ENCODE measurements at regions not wholly inside any gene's neighbourhood (a gene's known extent, or its start where the extent isn't known, plus 50 kb on each side); places are given as distances from the start of the nearest gene placed in this dataset.

DNA sequence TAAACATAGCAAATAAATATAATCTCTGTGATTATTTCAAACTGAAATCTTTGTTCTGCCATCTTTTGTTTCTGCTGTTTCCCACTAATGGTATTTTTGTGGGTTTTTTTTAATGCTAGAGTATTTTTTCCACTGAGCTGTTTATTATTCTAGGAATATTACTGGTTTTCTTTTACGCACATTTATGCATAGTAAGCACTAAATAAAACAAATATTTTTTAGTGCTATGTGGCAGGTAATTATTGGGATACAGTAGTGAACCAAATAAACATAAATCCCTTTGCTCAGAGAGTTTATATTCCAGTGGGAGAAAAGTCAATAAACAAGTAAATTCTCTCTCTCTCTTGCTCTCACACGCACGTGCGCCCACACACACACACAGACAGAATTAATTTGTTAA, 397.4 kb downstream of the PRDM5 start:
- DNase-seq, result no peak

DNA sequence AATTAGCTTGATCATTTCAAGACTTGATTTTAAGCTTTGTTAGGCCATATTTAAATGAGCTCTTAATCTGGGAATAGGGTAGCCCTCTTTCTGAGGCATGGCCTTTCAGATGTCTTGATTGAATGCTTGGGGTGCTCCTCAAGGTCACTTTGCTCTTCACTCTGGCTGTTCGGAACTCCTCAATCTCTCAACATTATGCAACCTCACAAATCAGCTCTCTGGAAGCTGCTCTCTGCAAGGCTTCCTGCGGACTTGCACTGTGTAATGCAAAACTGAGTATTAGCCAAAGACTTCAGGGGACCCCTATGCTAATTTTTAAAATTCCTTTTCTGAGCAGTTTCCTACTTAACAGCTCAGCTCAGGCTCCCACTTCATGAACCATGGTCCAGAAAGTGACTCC, 398.3 kb downstream of the PRDM5 start:
- DNase-seq, result no peak

DNA sequence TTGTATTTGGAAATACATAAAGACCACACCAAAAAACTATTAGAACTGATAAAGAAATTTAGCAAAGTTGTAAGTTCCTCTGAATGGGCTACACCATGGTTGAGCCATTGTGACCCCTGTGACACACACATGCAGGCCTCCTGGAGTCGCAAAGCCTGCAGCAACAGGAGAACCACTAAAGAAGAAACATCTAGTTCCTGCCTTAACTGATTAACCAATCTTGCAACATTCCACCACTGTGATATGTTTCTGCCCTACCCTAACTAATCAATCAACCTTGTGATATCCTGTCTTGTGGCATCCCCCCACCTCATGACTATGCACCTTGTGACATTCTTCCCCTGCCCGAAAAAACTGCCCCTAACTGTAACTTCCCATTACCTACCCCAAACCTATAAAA, 401.8 kb downstream of the PRDM5 start:
- DNase-seq, result no peak

DNA sequence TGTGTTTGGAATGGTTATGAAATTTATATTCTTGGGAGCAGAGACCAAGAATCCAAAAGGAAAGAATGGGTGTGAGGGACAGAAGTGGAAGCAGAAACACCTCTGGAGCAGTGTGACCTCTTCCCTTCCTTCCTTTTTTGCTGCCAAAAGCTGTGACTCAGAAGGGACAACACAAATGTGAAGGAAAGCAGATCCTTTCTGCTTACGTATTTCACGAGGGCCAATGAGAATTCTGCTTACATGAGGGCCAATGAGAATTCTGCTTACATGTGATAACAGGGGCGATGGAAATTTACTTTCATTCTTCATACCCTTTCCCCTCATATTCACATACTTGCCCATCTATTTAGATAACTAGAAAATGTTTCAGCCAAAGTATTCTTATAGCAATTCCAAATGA, 404.6 kb downstream of the PRDM5 start:
- DNase-seq, result no peak

DNA sequence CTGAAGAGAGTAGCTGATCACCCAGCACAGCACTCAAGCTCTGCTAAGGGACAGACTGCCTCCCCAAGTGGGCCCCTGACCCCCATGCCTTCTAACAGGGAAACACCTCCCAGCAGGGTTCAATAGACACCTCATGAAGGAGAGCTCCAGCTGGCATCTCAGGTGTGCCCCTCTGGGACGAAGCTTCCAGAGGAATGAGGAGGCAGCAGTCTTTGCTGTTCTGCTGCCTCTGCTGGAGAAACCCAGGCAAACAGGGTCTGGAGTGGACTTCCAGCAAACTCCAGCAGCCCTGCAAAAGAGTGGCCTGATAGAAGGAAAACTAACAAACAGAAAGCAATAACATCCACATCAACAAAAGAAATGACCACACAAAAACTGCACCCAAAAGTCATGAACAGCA, 412.8 kb downstream of the PRDM5 start:
- no peak for DNase-seq

DNA sequence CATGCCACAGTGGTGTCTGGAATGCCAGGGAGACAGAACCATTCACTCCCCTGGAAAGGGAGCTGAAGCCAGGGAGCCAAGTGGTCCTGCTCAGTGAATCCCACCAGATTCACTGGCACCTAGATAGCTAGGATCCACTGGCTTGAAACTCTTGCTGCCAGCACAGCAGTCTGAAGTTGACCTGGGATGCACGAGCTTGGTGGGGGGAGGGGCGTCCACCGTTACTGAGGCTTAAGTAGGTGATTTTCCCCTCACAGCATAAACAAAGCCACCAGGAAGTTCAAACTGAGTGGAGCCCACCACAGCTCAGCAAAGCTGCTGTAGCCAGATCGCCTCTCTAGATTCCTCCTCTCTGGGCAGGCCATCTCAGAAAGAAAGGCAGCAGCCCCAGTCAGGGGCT, 413.3 kb downstream of the PRDM5 start:
- no peak for DNase-seq

DNA sequence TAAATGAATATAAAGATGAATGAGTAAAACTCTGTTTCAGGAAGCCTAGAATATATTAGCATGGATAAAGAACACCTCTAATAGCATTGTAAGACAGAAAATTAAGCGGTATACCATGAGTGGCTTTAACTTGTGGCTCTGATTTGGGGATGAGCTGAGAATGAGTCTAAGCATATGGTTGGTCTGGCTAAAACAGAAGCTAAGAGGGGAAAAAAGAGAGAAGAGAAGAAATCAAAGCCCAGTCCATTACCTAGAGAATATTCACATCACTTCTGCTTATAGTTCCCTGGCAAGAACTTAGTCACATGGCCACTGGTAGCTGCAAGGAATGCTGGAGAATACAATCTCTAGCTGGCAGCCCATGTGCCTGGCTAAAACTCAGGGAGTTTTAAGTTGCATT, 414.5 kb downstream of the PRDM5 start:
- no peak for DNase-seq

DNA sequence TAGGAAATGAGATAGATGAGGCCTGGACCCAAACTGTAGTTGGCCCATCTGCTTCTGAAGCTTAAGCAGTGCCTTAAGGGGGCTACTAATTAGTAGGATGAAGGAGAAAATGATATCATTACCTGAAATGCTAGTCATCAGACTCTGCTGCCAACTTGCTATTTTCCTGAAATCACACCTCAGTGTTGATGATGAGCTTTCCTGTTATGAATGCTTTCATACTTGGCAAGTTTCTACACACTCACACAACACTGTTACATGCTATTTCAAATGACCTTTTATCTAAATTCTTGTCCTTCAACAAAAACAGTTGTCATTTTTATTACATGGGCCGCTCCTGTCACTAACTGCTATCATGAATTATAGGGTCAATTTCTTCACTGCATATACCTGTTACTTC, 416.0 kb downstream of the PRDM5 start:
- DNase-seq, result no peak

DNA sequence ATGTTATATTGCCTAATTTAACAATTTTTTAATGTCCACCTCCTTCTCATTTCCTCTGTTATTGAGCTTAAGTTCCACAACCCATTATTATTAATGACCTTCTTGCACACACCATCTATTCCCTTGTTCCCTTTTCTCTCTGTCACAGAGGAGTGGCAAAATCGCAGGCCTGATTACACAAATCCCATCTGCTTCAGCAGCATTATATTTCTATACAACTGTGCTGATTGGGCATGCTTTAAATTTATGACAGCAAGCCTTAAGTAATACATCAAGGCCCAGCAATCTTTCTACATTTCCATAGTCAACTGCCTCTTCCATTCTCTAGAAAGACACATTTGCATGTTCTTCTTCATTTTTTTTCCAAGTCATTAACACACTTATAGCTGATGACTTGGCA, 423.8 kb downstream of the PRDM5 start:
- no peak for DNase-seq

DNA sequence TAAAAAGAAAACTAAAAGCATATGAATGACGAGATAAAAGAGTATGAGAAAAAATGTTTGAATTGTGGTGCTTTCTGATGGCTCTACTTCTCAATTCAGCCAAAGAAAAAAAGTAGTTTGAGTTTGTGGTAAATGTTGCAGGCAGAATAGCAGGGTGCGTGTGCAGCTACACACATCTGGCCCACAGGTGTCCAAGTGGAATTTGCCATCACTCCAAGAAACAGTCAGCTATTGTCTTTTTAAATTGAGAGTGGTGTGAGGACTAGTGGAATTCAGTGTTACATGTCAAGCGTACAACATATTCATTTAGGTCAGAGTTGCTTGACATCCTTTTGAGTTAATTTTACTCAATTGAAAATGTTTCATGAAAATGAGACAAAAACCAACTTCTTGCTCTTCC, 424.8 kb upstream of the MAD2L1 start:
- no peak for DNase-seq

DNA sequence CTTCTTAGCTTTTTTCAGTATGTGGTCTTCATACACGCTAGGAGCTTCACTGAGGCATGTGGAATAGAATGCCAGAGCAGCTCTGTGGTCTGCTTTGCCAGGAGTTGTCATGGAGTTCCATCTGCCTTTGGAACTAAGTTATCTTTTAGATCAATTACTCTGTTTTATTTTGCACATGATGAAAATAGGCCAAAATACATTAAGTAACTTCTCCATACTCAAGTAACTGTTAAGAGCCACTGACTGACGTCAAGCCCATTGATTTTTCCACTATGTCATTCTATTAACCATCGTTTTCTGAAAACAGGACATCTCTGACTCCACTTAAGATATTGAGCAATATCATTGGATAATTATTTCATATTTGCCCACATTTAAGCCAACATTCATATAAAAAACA, 415.1 kb upstream of the MAD2L1 start:
- DNase-seq, result no peak

DNA sequence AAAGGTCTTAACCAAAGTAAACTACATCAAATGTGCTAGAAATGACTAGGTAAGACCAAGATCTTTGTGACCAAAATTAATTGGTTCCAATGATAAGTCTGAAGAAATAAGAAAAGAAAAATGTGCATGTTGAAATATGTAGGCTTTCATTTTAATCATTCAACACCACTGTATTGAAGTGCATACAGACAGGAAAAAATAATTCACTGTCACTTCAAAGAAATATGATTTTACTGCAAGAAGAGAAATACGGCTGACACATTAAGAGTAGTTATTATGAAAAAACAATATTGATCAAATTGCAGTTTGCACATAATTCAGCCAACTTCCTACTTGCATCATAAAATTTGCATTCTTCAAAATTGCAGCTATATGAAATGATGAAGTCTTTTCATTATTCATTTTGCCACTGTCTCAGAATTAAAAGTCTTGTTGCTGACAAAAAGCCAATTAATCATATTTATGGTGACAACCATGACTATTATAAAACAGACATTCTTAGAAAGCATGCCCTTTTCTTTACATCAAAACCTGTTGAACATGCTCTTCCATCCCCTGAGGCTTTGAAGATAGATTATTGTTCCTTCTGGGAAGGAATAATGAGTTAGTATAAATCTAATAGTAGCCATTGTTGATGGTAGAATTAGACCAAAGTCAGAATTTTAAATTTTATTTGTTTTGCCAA, 405.9 kb upstream of the MAD2L1 start:
- DNase-seq, result no peak

DNA sequence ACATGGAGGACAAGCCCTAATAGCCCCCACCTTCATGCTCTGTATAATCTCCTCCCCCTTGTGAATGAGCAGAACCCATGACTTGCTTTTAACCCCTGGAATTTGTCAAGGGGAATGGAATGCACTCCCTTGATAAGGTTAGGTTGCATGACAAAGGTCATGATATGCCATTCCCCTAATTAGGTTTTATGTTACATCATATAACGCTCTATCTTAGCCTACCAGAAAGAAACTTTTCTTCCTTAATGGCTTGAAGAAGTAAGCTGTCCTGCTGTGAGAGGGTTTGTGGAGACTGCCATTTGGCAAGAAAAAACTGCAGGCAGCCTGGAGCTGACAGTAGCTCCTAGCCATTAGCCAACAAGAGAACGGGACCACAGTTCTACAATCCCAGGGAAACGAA, 399.8 kb upstream of the MAD2L1 start:
- no peak for DNase-seq

DNA sequence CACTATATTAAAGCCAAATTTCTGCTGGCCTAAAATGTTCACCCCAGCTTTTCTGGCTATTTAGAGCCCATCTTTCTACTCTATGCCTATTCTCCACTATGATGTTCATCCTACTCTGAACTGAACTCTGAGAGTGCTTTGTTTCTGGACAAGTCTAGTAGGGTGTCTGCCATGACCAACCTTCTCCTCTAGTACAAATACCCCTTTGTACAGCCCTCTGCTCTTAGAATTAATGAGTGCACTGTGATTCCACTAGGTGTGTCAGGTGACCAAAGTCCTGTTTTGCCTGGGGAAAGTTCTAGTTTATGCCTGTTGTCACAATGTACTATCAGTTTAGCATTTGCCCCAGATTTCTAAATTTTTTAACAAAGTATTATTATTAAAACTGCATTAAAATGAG, 388.1 kb upstream of the MAD2L1 start:
- DNase-seq, result no peak

DNA sequence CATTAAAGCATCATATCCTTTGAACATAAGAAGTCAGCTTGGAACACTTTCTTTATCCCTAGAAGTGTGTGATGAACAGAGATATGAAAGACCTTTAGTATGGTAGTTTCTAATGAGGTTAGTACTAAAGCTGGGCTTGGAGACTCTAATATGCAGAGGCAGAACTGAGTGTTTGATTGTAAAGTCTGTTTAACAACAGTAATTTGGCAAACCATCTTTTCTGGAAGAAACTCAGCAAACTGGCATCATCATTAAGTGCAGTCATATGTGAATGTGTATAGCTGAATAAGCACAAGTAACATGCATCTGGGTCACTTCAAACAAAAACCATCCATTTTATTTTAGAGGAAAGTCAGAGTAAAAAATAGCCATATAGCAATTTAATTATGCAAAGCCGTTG, 385.9 kb upstream of the MAD2L1 start:
- no peak for DNase-seq

DNA sequence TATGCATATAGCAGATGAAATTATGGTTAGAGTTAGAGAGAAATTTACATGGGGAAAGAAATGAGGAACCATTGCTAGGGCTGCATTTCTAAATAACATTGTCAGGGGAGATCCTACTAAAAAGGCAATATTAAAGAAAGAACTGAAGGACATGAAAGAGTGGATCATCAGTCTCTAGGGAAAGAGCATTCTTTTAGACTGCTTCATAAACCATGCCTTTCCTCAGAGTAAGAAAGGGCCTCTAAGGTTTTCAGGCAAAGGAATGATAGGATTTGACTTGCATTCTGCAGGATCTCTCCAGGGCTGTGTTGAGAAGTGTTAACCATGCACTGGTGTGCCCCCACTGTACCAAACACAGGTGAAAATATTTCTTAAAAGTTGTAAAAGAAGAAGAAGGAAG, 385.4 kb upstream of the MAD2L1 start:
- no peak for DNase-seq

DNA sequence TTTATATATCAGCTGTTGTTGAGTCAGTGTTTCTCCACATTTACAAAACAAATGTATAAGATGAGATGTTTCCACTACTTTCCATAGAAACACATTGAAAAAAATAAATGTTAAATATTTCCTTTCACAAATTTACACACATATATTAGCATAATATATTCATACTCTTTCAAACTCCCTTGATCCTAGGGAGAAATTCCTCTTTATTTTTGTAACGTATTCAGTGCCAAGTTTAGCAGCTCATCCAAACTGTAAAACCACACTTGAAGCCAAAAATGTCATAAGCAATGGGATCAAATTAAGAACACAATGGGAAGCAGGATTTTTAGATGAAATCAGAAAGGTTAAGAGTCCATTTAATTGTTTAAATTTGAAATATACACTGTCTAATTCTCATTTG, 381.1 kb upstream of the MAD2L1 start:
- no peak for DNase-seq

DNA sequence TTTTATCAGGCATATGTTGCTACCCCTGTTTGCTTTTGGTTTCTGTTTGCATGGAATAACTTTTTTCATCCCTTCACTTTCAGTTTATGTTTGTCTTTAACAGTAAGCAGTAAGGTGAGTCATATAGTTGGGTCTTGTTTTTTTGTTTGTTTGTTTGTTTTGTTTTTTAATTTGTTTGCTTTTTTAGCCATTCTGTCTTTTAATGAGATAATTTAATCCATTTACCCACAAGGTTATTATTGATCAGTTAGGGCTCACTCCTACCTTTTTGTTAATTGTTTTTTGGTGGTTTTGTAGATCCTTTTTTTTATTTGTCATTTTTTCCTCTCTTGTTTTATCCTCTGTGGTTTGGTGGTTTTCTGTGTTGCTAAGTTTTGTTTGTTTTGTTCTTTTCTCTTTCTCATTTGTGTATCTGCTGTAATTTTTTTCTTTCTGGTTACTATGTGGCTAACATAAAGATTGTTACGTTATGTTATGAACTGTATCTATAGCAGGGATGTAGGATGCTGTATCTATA, 379.5 kb upstream of the MAD2L1 start:
- DNase-seq, result no peak

DNA sequence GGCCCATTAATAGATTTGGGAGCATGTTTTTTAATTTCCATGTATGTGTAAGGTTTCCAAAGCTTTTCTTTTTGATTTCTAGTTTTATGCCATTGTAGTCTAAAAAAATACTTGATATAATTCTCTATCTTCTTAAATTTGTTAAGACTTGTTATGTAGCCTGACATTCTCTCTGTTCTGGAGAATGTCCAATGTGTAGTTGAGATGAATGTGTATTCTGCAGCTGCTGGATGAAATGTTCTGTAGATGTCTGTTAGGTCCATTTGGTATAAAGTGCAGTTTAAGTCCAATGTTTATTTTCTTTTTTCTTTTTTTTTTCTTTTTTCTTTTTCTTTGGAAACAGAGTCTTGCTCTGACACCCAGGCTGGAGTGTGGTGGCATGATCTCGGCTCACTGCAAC, 378.5 kb upstream of the MAD2L1 start:
- DNase-seq, result no peak

DNA sequence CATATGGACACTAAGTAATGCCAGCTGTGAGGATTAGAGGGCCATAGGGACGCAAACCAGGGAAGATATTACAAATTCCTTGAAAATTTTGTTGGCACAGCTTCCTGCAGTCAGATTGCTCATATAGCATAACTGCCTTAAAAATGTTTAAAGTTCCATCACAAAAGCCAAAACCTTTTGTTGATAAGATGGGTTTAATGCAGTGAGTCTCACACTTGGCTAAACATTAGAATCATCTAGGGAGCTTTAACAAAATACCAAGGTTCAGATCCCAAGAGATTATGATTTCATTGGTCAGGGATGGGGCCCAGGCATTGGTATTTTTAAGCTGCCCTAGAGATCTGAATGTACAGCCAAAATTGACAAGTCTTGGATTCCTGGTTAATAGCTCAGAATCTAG, 376.5 kb upstream of the MAD2L1 start:
- DNase-seq, result no peak

DNA sequence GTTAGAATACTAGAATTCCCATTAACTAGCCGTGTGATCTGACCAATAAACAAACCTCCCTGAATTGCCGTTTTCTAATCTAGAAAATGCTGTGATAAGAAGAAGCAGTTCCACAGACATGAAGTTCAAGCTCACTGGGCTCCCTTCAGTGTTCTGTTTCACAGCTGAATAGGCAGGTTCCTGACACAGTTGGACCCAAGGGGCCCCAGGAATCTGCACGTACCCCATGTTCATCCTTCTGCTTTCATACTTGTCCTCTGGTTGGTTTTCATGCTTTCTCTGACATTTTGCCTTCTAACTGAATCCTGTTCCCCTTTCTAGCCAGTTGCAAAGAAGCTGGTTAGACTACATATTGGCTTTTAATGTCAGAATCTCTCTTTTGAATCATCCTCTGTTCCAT, 374.1 kb upstream of the MAD2L1 start:
- no peak for DNase-seq

DNA sequence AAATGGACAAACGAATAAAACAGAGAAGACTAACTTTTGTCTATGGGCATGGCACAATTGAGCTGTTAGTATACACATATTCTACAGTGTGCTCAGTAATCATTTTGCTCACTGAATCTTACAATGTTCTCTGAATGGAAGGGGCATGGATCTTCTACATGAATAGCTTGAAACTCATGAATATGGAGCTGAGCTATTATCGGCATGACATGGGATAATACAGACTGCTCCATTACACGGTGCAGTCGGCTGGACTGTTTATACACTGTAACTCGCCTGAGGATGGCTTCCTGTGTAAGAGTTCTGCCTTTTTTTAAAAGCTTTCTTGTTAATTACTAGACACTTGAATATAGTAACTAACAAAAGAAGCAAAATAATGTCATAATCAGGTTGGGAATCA, 368.5 kb upstream of the MAD2L1 start:
- DNase-seq, result no peak

DNA sequence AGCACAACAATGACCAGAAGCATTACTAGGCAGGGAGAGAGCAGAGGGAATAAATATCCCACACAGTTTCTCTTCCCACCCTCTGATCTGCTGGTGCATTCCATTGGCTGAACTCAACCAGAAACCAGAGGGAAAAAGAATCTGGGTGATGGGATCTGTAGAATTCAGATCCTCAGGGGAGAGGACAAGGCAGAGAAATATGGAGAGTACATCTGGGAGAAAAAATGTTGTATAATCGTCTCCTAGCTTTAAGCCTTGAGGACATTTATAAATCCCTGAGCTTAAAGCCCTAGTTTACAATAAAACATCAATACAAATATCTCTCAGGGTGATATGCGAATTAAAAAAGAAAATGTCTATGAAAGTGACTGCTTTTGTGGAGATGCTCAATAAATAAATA, 368.1 kb upstream of the MAD2L1 start:
- no peak for DNase-seq

DNA sequence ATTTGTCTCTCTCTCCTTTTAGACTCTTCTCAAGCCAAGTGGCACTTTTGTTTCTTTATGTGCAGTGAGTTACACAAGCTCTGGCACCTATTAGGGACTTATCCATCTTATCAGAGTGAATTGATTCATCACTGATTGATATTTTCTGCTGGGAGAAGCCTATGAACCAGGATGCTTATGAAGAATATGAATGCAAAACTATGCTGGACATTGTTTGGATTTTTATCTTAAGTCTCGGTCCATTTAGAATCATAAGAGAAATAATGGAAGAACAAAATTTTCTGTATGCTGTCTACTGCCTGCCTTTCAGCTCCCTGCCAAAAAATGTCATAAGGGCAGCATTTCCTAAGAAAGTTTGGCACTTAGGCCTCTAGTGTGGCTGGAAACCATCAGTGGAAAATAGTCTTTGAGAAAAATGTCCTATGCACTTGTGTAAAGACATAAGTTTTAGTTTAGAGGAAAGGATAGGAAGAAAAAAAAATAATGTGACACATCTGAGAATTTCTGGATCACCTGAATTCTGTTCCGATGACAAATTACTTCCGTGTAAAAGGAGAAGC, 365.7 kb upstream of the MAD2L1 start:
- DNase-seq, result no peak

Measured in amygdala (tissue), 56 donors.